GM12891 (cell line): ENCODE measurements at regions not wholly inside any gene's neighbourhood (a gene's known extent, or its start where the extent isn't known, plus 50 kb on each side); places are given as distances from the start of the nearest gene placed in this dataset.

Experiments used
- POLR2A ChIP-seq: IDR thresholded peaks from 2 replicates; pipeline ENCODE4 v1.6.1; 2011; ENCODE audit warnings: low read depth, low read length, control low read depth
- POLR2AphosphoS5 ChIP-seq: IDR thresholded peaks from 2 replicates; pipeline ENCODE4 v1.6.1; 2011; ENCODE audit warnings: low read depth, low read length, control low read depth
- POU2F2 ChIP-seq: IDR thresholded peaks from 2 replicates; pipeline ENCODE4 v1.6.1; 2011; ENCODE audit warnings: low read depth, mild to moderate bottlenecking, control low read depth, low read length, moderate library complexity
- TAF1 ChIP-seq: IDR thresholded peaks from 2 replicates; pipeline ENCODE4 v1.6.1; 2011; ENCODE audit warnings: low read depth, low read length, control low read depth

DNA sequence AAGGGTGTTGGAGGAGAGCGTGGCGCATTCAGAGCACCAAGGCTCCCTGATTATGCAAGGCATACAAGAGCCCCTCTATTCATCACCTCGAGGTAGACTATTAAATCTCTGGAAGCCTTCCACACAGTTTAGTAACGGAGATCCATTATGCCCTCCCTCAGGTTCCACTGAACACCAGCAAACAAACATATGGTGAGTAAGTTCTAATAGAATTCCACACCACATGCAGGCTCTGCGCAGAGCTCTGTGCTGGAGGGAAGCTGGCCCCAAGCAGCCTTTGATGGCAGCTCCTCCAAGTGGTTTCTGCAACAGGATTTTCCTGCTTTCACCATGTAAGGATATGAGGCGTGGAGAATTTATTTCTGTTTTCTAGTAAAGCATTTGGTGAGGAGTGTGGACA is 238.6 kb downstream of the C1D start:
- TF ChIP-seq POLR2AphosphoS5 (no peak), POLR2A (no peak), TAF1 (no peak), POU2F2 (no peak)
